OCI-LY3 (cell line): ENCODE measurements at regions not wholly inside any gene's neighbourhood (a gene's known extent, or its start where the extent isn't known, plus 50 kb on each side); places are given as distances from the start of the nearest gene placed in this dataset.

Source experiments
- CTCF ChIP-seq: fragments of 200-600, 300-600 bp; sonication (generic); IDR thresholded peaks from 2 replicates; pipeline ENCODE4 v1.5.1; 2014; ENCODE audit warnings: antibody characterized with exemption, low read length, low read depth
- EZH2phosphoT487 ChIP-seq: fragments of 200-600 bp; shearing (Covaris generic); IDR thresholded peaks from 2 replicates; pipeline ENCODE4 v1.6.1; 2018; ENCODE audit warnings: antibody characterized with exemption, mixed run types, low read depth

GRCh38 chr3:174536319-174536718, 322.8 kb upstream of the NAALADL2 start:
- no peak for TF ChIP-seq CTCF
- no peak for TF ChIP-seq EZH2phosphoT487
